ENCODE measurements at regions not wholly inside any gene's neighbourhood (a gene's known extent, or its start where the extent isn't known, plus 50 kb on each side); places are given as distances from the start of the nearest gene placed in this dataset.

DNA sequence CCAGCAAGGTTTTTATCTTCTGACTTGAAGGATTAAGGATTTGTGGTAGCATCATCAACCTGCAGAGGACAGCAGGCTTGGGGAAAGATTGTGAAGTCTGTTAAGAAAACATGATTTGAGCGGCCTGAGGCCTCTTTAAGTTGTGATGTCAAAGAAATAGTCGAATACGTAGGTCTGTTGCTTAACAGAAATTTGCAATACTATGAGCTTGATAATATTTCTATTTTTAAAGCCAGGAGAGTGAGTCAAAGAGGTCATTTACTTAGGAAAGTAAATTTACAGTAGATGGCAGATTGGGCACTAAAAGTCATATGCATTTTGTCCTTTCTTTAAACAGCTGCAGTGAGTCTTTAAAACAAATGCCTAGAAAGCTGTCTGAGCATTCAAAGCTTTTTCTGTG lies 336.3 kb downstream of the DIPK2A start:
- H3K27ac ChIP-seq (ENCODE audit: insufficient read length, low read depth, low read length), result no peak overlapping the region

More for the DNA sequence above, 336.3 kb downstream of the DIPK2A start:
- Histone ChIP-seq H2BK20ac (ENCODE audit: low read depth, low read length, poor library complexity, severe bottlenecking) (no peak overlapping the region), H2BK120ac (ENCODE audit: low read depth, low read length, poor library complexity, severe bottlenecking) (no peak overlapping the region), H3T11ph (ENCODE audit: low read length) (no peak overlapping the region), H3K56ac (ENCODE audit: insufficient read length, low read depth, low read length) (no peak overlapping the region), H3K14ac (ENCODE audit: insufficient read depth, low read length) (no peak overlapping the region), H4K8ac (replicated peaks; ENCODE audit: insufficient read length, low read depth, low read length) (no peak overlapping the region), H3K23ac (ENCODE audit: insufficient read length, low read depth, low read length) (no peak overlapping the region), H3K27me3 (ENCODE audit: insufficient read depth, low read length) (no peaks in the 10 kb centered on the region), H4K20me1 (ENCODE audit: control insufficient read depth, insufficient read depth, insufficient read length) (no peaks in the 10 kb centered on the region), H3K4me2 (ENCODE audit: insufficient read depth, insufficient read length, low read length) (no peak overlapping the region), H2BK5ac (ENCODE audit: insufficient read length, low read length) (no peak overlapping the region), H4K91ac (ENCODE audit: insufficient read length, low read depth, low read length) (no peak overlapping the region), H2BK12ac (ENCODE audit: insufficient read length, low read depth, low read length) (no peak overlapping the region), H3K79me2 (ENCODE audit: insufficient read depth, low read length) (no peaks in the 10 kb centered on the region), H3K4ac (ENCODE audit: low read depth, low read length) (no peak overlapping the region), H3K9ac (ENCODE audit: extremely low read depth, insufficient read length, low read length) (no peak overlapping the region), H4K5ac (ENCODE audit: insufficient read length, low read depth, low read length) (no peak overlapping the region), H3K79me1 (ENCODE audit: insufficient read depth, low read depth, low read length, poor library complexity, severe bottlenecking) (no peaks in the 10 kb centered on the region), H3K18ac (ENCODE audit: insufficient read length, low read depth, low read length) (no peak overlapping the region), H3K9me3 (ENCODE audit: control insufficient read depth, low read depth, low read length) (no peaks in the 10 kb centered on the region), H3K23me2 (ENCODE audit: insufficient read length, low read depth, low read length, poor library complexity, severe bottlenecking) (no peaks in the 10 kb centered on the region), H3K4me1 (ENCODE audit: insufficient read depth, low read length) (no peaks in the 10 kb centered on the region), H2BK15ac (ENCODE audit: low read depth, low read length) (no peak overlapping the region), H2AK5ac (ENCODE audit: insufficient read length, low read length) (no peak overlapping the region), H2AFZ (ENCODE audit: low read length) (no peak overlapping the region)
- no peak for DNase-seq
- Mint-ChIP-seq H3K4me3 (no peak overlapping the region), H3K36me3 (ENCODE audit: insufficient read depth in 1 of 3, low read depth in 3 of 3) (peaks cover 5 to 12% (median 8%) of the 10 kb centered on the region in 3 experiments), H3K27me3 (ENCODE audit: low read depth) (no peaks in the 10 kb centered on the region), H3K27ac (no peak overlapping the region), H3K4me1 (peaks cover 6 to 7% of the 10 kb centered on the region in 2 experiments), H3K9me3 (peaks cover 13 to 14% of the 10 kb centered on the region in 2 experiments)
- TF ChIP-seq, protein P1, sequence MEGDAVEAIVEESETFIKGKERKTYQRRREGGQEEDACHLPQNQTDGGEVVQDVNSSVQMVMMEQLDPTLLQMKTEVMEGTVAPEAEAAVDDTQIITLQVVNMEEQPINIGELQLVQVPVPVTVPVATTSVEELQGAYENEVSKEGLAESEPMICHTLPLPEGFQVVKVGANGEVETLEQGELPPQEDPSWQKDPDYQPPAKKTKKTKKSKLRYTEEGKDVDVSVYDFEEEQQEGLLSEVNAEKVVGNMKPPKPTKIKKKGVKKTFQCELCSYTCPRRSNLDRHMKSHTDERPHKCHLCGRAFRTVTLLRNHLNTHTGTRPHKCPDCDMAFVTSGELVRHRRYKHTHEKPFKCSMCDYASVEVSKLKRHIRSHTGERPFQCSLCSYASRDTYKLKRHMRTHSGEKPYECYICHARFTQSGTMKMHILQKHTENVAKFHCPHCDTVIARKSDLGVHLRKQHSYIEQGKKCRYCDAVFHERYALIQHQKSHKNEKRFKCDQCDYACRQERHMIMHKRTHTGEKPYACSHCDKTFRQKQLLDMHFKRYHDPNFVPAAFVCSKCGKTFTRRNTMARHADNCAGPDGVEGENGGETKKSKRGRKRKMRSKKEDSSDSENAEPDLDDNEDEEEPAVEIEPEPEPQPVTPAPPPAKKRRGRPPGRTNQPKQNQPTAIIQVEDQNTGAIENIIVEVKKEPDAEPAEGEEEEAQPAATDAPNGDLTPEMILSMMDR (conservative IDR thresholded peaks at IDR 0.05), result no peak
- no CpG with 5 or more reads among the region's 3 CpGs for WGBS (ENCODE audit: extremely low coverage, insufficient read length, low lambda C conversion rate)

Data from H9 (cell line).